Activated naive CD8-positive, alpha-beta T cell treated with anti-CD3 and anti-CD28 coated beads, Interleukin-2, amount 10 ng/mL, durations not matched to agents 7 days and 5 days (primary cell): ENCODE measurements at regions not wholly inside any gene's neighbourhood (a gene's known extent, or its start where the extent isn't known, plus 50 kb on each side); places are given as distances from the start of the nearest gene placed in this dataset.

Source experiments
- ATAC-seq: fragments of 150-1000 bp; cut with Tn5 transposase; one replicate; pipeline ENCODE4 v1.10.0; 2021; ENCODE audit warnings: low read depth, moderate library complexity
- POLR2A ChIA-PET: fragments of 350-600 bp; sonication (Branson Sonifier 250); formaldehyde crosslinking; loops from one replicate; lab custom pipeline; 2021; ENCODE audit warnings: antibody characterized with exemption; lab: Charles Lee
- DNase-seq: peaks from one replicate; pipeline ENCODE4 v3.0.0; 2021
- H3K27ac Mint-ChIP-seq: one replicate; pipeline ENCODE4 v1.8.0; 2022; ENCODE audit warnings: mild to moderate bottlenecking, mixed read lengths
- H3K27me3 Mint-ChIP-seq: one replicate; pipeline ENCODE4 v1.8.0; 2022; ENCODE audit warnings: mild to moderate bottlenecking, moderate library complexity, mixed read lengths
- H3K36me3 Mint-ChIP-seq: one replicate; pipeline ENCODE4 v1.8.0; 2021; ENCODE audit warnings: mild to moderate bottlenecking, mixed read lengths
- H3K4me1 Mint-ChIP-seq: one replicate; pipeline ENCODE4 v1.8.0; 2021; ENCODE audit warnings: mixed read lengths
- H3K4me3 Mint-ChIP-seq: one replicate; pipeline ENCODE4 v1.8.0; 2022; ENCODE audit warnings: mild to moderate bottlenecking, moderate library complexity, mixed read lengths
- H3K9me3 Mint-ChIP-seq: one replicate; pipeline ENCODE4 v1.8.0; 2021; ENCODE audit warnings: mixed read lengths

- H3K27me3 Mint-ChIP-seq: no peaks in the 10 kb centered on the region
- H3K9me3 Mint-ChIP-seq: peaks cover 4% of the 10 kb centered on the region
- POLR2A ChIA-PET: no interaction called here
Observed at GRCh38 chr1:177620636-177621190, 349.1 kb downstream of the SEC16B start.

GRCh38 chr1:177615251-177615650, 354.6 kb downstream of the SEC16B start:
- ATAC-seq: no peak

More at GRCh38 chr1:177620636-177621190, 349.1 kb downstream of the SEC16B start:
- no peak overlapping the region for H3K4me3 Mint-ChIP-seq
- no peak for ATAC-seq
- DNase-seq: no peak
- H3K36me3 Mint-ChIP-seq: no peaks in the 10 kb centered on the region
- H3K4me1 Mint-ChIP-seq: no peaks in the 10 kb centered on the region
- no peak overlapping the region for H3K27ac Mint-ChIP-seq

GRCh38 chr1:177611402-177611801, 358.5 kb downstream of the SEC16B start:
- Mint-ChIP-seq H3K27me3 (no peaks in the 10 kb centered on the region), H3K36me3 (no peaks in the 10 kb centered on the region), H3K4me3 (no peak overlapping the region)

More at GRCh38 chr1:177615251-177615650, 354.6 kb downstream of the SEC16B start:
- no peak overlapping the region for H3K4me3 Mint-ChIP-seq
- no peaks in the 10 kb centered on the region for H3K4me1 Mint-ChIP-seq
- H3K36me3 Mint-ChIP-seq: no peaks in the 10 kb centered on the region
- no peak for DNase-seq
- POLR2A ChIA-PET: no interaction called here
- no peak overlapping the region for H3K27ac Mint-ChIP-seq
- H3K9me3 Mint-ChIP-seq: no peaks in the 10 kb centered on the region
- no peaks in the 10 kb centered on the region for H3K27me3 Mint-ChIP-seq

DNA sequence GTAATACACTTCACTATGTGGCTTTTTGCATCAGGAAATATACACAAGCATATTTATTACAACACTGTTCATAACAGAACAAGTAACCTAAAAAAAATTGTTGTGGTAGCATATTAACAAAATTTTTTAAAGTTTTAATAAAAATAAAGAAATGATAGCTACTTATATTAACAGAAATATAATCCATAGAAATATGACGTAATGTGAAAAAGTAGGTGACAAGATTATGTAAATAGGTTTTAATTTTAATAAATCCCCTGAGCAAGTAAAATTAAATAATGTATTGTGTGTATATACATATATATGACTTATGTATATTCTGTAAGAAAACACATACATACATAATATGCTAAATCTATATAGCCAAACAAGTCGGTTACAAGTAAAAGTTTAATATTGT, 359.9 kb downstream of the SEC16B start:
- DNase-seq (no peak), ATAC-seq (no peak)
- POLR2A ChIA-PET: no interaction called here

More at GRCh38 chr1:177611402-177611801, 358.5 kb downstream of the SEC16B start:
- POLR2A ChIA-PET: no interaction called here
- ATAC-seq: no peak
- DNase-seq: no peak
- Mint-ChIP-seq H3K27ac (no peak overlapping the region), H3K9me3 (no peaks in the 10 kb centered on the region), H3K4me1 (no peaks in the 10 kb centered on the region)

GRCh38 chr1:177600936-177601335, 368.9 kb downstream of the SEC16B start:
- Mint-ChIP-seq H3K27ac (no peak overlapping the region), H3K4me1 (no peaks in the 10 kb centered on the region), H3K36me3 (no peaks in the 10 kb centered on the region), H3K4me3 (no peak overlapping the region), H3K9me3 (peaks cover 4% of the 10 kb centered on the region), H3K27me3 (no peaks in the 10 kb centered on the region)
- ATAC-seq (no peak), DNase-seq (no peak)
- POLR2A ChIA-PET: no interaction called here

More for the DNA sequence above, 359.9 kb downstream of the SEC16B start:
- no peaks in the 10 kb centered on the region for H3K4me1 Mint-ChIP-seq
- H3K27me3 Mint-ChIP-seq: no peaks in the 10 kb centered on the region
- H3K27ac Mint-ChIP-seq: no peak overlapping the region
- no peak overlapping the region for H3K4me3 Mint-ChIP-seq
- no peaks in the 10 kb centered on the region for H3K36me3 Mint-ChIP-seq
- no peaks in the 10 kb centered on the region for H3K9me3 Mint-ChIP-seq

- DNase-seq (no peak), ATAC-seq (no peak)
- Mint-ChIP-seq H3K36me3 (no peaks in the 10 kb centered on the region), H3K9me3 (peaks cover 4% of the 10 kb centered on the region), H3K27me3 (no peaks in the 10 kb centered on the region), H3K4me3 (no peak overlapping the region), H3K27ac (no peak overlapping the region), H3K4me1 (no peaks in the 10 kb centered on the region)
- POLR2A ChIA-PET: no interaction called here
Observed at GRCh38 chr1:177600321-177600720, 369.5 kb downstream of the SEC16B start.

GRCh38 chr1:177597393-177597792, 372.5 kb downstream of the SEC16B start:
- H3K4me1 Mint-ChIP-seq: no peaks in the 10 kb centered on the region
- no peak overlapping the region for H3K4me3 Mint-ChIP-seq
- H3K27me3 Mint-ChIP-seq: no peaks in the 10 kb centered on the region
- no peak overlapping the region for H3K27ac Mint-ChIP-seq
- DNase-seq (no peak), ATAC-seq (no peak)
- no peaks in the 10 kb centered on the region for H3K36me3 Mint-ChIP-seq
- H3K9me3 Mint-ChIP-seq: no peaks in the 10 kb centered on the region
- POLR2A ChIA-PET: no interaction called here

DNA sequence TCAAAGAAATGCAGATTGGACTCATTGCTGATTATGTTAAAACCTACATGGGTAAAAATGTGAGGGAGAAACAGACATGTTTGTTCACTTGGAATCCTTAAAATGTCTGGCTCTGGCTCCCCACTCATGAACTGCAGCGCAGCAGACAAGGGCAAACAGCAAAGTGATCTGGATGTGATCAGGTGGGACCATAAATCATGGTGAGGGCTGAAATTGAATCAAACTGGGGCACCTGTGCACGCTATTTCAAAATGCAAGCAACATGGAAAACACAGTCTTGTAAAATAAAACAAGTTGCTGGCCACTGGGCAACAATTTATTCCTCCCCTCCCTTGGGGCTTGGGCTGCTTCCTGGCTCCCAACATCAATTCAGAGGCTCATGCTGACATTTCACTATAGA, 373.4 kb downstream of the SEC16B start:
- Mint-ChIP-seq H3K36me3 (no peaks in the 10 kb centered on the region), H3K27ac (no peak overlapping the region), H3K4me1 (no peaks in the 10 kb centered on the region), H3K27me3 (no peaks in the 10 kb centered on the region), H3K9me3 (no peaks in the 10 kb centered on the region), H3K4me3 (no peak overlapping the region)
- no peak for DNase-seq
- POLR2A ChIA-PET: no interaction called here
- no peak for ATAC-seq

GRCh38 chr1:177593105-177593504, 376.8 kb downstream of the SEC16B start:
- Mint-ChIP-seq H3K4me3 (no peak overlapping the region), H3K36me3 (no peaks in the 10 kb centered on the region), H3K27ac (no peak overlapping the region), H3K4me1 (no peaks in the 10 kb centered on the region), H3K9me3 (no peaks in the 10 kb centered on the region), H3K27me3 (no peaks in the 10 kb centered on the region)
- ATAC-seq (no peak), DNase-seq (no peak)
- POLR2A ChIA-PET: no interaction called here

DNA sequence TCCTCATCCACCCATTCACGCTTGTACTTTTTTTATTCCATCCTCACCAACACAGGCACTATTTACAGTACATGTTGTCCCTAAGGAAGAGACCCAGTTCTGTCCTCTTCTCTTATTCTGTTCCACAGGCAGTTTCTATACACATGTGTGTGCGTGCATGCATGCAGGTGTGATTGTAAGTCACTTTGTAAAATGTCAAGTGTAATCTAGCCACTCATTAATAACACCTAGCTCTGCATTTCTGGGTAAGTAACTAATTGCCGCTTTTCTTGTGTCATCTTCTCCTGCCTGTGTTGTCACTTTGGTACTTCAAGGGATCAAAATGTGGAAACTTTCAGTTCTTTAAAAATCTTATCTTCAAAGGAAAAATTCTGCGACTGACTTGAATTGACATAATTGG, 377.2 kb downstream of the SEC16B start:
- Mint-ChIP-seq H3K4me3 (no peak overlapping the region), H3K27me3 (no peaks in the 10 kb centered on the region), H3K36me3 (no peaks in the 10 kb centered on the region), H3K4me1 (no peaks in the 10 kb centered on the region), H3K27ac (no peak overlapping the region), H3K9me3 (no peaks in the 10 kb centered on the region)
- DNase-seq (no peak), ATAC-seq (no peak)
- POLR2A ChIA-PET: no interaction called here

DNA sequence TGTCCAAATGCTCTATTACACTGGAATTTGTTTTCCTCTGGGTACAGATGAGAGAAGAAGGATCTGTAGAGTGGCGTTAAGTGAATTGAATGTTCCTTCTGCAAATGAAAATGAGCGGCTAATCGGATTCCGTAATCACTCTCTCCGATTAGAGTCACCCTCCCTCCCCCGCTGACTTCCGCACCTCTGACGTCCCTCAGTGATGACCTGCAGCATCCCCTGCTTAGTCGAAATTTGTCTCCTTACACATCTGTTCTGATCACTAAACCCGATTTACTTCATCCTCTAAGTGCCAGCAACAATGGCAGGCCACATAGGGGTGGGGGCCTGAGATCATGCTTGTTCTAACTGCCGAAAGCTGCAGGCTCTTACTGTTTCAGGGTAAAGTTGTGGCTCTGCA, 378.7 kb downstream of the SEC16B start:
- no peak overlapping the region for H3K4me3 Mint-ChIP-seq
- no peaks in the 10 kb centered on the region for H3K9me3 Mint-ChIP-seq
- H3K4me1 Mint-ChIP-seq: no peaks in the 10 kb centered on the region
- POLR2A ChIA-PET: no interaction called here
- ATAC-seq (no peak), DNase-seq (no peak)
- no peaks in the 10 kb centered on the region for H3K36me3 Mint-ChIP-seq
- H3K27me3 Mint-ChIP-seq: no peaks in the 10 kb centered on the region
- H3K27ac Mint-ChIP-seq: no peak overlapping the region

- Mint-ChIP-seq H3K4me3 (no peak overlapping the region), H3K27me3 (no peaks in the 10 kb centered on the region), H3K9me3 (no peaks in the 10 kb centered on the region), H3K4me1 (no peaks in the 10 kb centered on the region), H3K27ac (no peak overlapping the region), H3K36me3 (no peaks in the 10 kb centered on the region)
- ATAC-seq (no peak), DNase-seq (no peak)
- POLR2A ChIA-PET: no interaction called here
Observed at GRCh38 chr1:177589166-177589565, 380.7 kb downstream of the SEC16B start.

DNA sequence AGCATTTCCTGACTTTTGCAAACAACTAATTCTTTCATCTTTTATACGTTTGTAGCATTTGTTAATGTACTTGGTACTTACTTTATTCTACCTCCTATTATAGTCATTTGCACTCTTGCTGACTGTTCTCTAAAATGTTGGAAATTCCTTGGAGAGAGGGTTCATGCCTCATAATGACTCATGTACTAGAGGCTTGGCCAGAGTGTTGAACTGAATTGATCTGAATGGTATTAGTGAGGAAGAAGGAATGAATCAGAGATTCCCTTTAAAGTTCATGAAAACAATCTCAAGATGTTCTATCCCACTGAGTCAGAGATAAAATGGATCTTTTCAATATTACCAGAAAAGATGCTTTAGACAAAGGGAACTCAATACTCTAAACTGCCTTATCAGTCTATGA, 383.4 kb downstream of the SEC16B start:
- no peak for ATAC-seq
- Mint-ChIP-seq H3K9me3 (no peaks in the 10 kb centered on the region), H3K4me1 (no peaks in the 10 kb centered on the region), H3K27me3 (no peaks in the 10 kb centered on the region), H3K27ac (no peak overlapping the region), H3K36me3 (no peaks in the 10 kb centered on the region), H3K4me3 (no peak overlapping the region)
- DNase-seq: no peak
- POLR2A ChIA-PET: no interaction called here

- POLR2A ChIA-PET: no interaction called here
- H3K4me1 Mint-ChIP-seq: no peaks in the 10 kb centered on the region
- H3K27ac Mint-ChIP-seq: no peak overlapping the region
Observed at GRCh38 chr1:177585302-177586220, 384.3 kb downstream of the SEC16B start.

More at GRCh38 chr1:177585302-177586220, 384.3 kb downstream of the SEC16B start:
- DNase-seq (no peak), ATAC-seq (no peak)
- Mint-ChIP-seq H3K36me3 (no peaks in the 10 kb centered on the region), H3K4me3 (no peak overlapping the region), H3K9me3 (no peaks in the 10 kb centered on the region), H3K27me3 (no peaks in the 10 kb centered on the region)
